ENCODE measurements at regions not wholly inside any gene's neighbourhood (a gene's known extent, or its start where the extent isn't known, plus 50 kb on each side); places are given as distances from the start of the nearest gene placed in this dataset.

DNA sequence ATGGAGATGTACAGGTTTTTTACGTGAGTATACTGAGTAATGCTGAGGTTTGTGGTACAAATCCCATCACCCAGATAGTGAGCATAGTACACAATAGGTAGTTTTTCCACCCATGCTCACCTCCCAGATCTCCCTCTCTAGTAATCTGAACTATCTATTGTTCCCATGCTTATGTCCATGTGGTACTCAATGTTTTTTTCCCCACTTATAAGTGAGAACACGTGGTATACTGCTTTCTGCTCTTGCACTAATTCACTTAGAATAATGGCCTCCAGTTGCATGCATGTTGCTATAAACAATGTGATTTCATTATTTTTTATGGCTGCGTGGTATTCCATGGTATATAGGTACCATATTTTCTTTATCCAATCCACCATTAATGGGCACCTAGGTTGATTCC, 593.9 kb downstream of the ANXA1 start:
- no peak overlapping the region for H3K27ac ChIP-seq (ENCODE audit: low read depth, low read length)
- no peaks in the 10 kb centered on the region for H3K27me3 ChIP-seq (ENCODE audit: control insufficient read depth, insufficient read depth, low read length)
- H3K4me3 ChIP-seq (ENCODE audit: low read depth, low read length) = no peak overlapping the region
- H3K9me3 ChIP-seq (ENCODE audit: control insufficient read depth, insufficient read depth, low read depth, low read length) = no peaks in the 10 kb centered on the region
- H3K36me3 ChIP-seq (ENCODE audit: control insufficient read depth, insufficient read depth, low read length) = no peaks in the 10 kb centered on the region
- H3K9ac ChIP-seq (ENCODE audit: low read length) = no peak overlapping the region
- no peaks in the 10 kb centered on the region for H3K4me1 ChIP-seq (ENCODE audit: control insufficient read depth, insufficient read depth, low read length)

DNA sequence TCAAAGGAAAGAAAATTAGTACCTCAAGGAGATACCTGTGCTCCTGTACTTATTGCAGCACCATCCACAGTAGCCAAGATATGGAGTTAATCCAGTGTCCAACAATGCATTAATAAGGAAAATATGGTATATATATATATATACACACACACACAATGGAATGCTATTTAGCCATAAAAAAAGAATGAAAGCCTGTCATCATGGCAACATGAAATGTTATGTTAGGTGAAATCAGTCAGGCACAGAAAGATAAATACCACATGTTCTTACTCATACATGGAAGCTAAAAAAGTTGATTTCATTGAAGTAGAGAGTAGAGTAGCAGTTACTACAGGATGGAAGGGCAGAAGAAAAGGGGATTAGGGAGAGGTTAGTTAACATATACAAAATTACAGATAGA, 601.5 kb downstream of the ANXA1 start:
- H3K4me3 ChIP-seq (ENCODE audit: low read depth, low read length) = no peak overlapping the region
- no peaks in the 10 kb centered on the region for H3K27me3 ChIP-seq (ENCODE audit: control insufficient read depth, insufficient read depth, low read length)
- no peak overlapping the region for H3K9ac ChIP-seq (ENCODE audit: low read length)

DNA sequence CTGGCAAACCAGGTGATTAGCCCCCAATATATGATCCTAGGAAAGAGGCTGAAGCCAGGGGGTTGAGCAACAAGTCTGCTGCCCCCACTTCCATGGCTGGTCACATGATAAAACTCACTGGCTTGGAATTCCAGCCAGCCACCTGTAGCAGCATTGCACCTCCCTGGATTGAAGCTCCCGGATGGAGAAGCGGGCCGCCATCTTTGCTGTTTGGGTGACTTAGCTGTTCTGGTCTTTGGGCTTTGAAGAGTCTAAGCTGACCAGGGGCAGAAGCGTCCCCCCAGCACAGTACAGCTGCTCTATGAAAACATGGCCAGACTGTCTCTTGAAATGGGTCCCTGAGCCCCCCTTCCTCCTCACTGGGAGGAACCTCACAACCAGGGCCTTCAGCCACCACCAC, 610.2 kb downstream of the ANXA1 start:
- no peak overlapping the region for H3K27ac ChIP-seq (ENCODE audit: low read depth, low read length)
- no peaks in the 10 kb centered on the region for H3K9me3 ChIP-seq (ENCODE audit: control insufficient read depth, insufficient read depth, low read depth, low read length)

More for the DNA sequence above, 601.5 kb downstream of the ANXA1 start:
- H3K27ac ChIP-seq (ENCODE audit: low read depth, low read length) = no peak overlapping the region
- no peaks in the 10 kb centered on the region for H3K4me1 ChIP-seq (ENCODE audit: control insufficient read depth, insufficient read depth, low read length)
- H3K9me3 ChIP-seq (ENCODE audit: control insufficient read depth, insufficient read depth, low read depth, low read length) = no peaks in the 10 kb centered on the region
- H3K36me3 ChIP-seq (ENCODE audit: control insufficient read depth, insufficient read depth, low read length) = no peaks in the 10 kb centered on the region

DNA sequence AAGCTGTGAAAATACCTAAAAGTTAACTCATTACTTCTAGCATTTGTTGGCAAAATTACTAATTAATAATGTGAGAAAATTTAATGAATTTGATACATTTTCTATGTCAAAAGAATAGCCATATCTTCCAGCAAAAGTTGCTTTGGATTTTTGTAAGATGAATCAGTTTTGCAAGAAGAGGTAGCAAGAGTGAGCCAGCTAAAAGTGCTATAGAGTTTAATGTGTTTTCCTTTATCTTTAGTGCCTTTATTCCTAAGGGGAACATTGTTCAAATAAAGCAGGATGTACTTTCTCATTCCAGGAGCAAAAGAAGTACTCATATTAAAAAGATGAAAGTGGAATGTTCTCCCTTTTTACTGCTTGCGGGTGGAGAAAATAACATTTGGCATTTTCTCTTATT, 622.2 kb downstream of the ANXA1 start:
- Histone ChIP-seq H3K27ac (ENCODE audit: low read depth, low read length) (no peak overlapping the region), H3K9ac (ENCODE audit: low read length) (no peak overlapping the region), H3K4me1 (ENCODE audit: control insufficient read depth, insufficient read depth, low read length) (no peaks in the 10 kb centered on the region), H3K27me3 (ENCODE audit: control insufficient read depth, insufficient read depth, low read length) (no peaks in the 10 kb centered on the region), H3K4me3 (ENCODE audit: low read depth, low read length) (no peak overlapping the region), H3K36me3 (ENCODE audit: control insufficient read depth, insufficient read depth, low read length) (no peaks in the 10 kb centered on the region), H3K9me3 (ENCODE audit: control insufficient read depth, insufficient read depth, low read depth, low read length) (no peaks in the 10 kb centered on the region)

More for the DNA sequence above, 610.2 kb downstream of the ANXA1 start:
- Histone ChIP-seq H3K36me3 (ENCODE audit: control insufficient read depth, insufficient read depth, low read length) (no peaks in the 10 kb centered on the region), H3K4me1 (ENCODE audit: control insufficient read depth, insufficient read depth, low read length) (no peaks in the 10 kb centered on the region), H3K4me3 (ENCODE audit: low read depth, low read length) (no peak overlapping the region), H3K27me3 (ENCODE audit: control insufficient read depth, insufficient read depth, low read length) (no peaks in the 10 kb centered on the region), H3K9ac (ENCODE audit: low read length) (no peak overlapping the region)

DNA sequence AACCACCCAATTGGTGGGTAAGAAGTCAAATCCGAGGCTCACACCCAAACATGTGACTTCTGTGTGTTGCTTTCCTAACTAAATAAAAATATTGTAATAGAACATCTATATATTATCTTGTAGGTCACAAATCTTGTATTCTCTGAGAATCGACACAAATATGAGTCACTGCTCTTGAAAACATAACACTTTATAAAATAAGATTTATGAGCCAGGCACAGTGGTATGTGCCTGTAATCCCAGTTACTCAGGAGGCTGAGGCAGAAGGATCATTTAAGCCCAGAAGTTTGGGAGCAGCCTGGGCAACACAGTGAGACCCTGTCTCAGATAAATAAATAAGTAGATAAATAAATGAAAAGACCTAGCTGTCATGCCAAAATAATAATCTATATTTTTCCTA, 624.1 kb downstream of the ANXA1 start:
- no peaks in the 10 kb centered on the region for H3K4me1 ChIP-seq (ENCODE audit: control insufficient read depth, insufficient read depth, low read length)
- no peak overlapping the region for H3K4me3 ChIP-seq (ENCODE audit: low read depth, low read length)
- no peak overlapping the region for H3K27ac ChIP-seq (ENCODE audit: low read depth, low read length)
- H3K27me3 ChIP-seq (ENCODE audit: control insufficient read depth, insufficient read depth, low read length) = no peaks in the 10 kb centered on the region
- no peaks in the 10 kb centered on the region for H3K36me3 ChIP-seq (ENCODE audit: control insufficient read depth, insufficient read depth, low read length)
- H3K9me3 ChIP-seq (ENCODE audit: control insufficient read depth, insufficient read depth, low read depth, low read length) = no peaks in the 10 kb centered on the region
- H3K9ac ChIP-seq (ENCODE audit: low read length) = no peak overlapping the region

DNA sequence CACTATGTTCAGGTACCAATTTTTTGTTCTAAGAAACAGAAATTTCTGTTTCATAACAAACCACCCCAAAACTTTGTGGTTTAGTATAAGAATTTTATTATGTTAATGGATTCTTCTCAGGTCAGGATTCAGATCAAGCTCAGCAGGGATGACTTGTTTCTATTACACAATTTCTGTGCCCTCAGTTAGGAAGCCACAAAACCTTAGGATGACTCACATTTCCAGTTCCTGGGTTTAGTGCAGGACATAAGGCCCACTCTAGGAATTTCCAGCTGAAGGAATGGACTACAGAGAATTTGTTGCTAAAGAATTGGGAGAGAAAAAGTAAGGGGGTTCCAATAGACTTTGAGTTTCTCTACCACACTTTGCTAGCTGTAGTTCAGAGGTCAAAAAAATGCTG, 629.3 kb downstream of the ANXA1 start:
- Histone ChIP-seq H3K4me1 (ENCODE audit: control insufficient read depth, insufficient read depth, low read length) (no peaks in the 10 kb centered on the region), H3K36me3 (ENCODE audit: control insufficient read depth, insufficient read depth, low read length) (no peaks in the 10 kb centered on the region)

DNA sequence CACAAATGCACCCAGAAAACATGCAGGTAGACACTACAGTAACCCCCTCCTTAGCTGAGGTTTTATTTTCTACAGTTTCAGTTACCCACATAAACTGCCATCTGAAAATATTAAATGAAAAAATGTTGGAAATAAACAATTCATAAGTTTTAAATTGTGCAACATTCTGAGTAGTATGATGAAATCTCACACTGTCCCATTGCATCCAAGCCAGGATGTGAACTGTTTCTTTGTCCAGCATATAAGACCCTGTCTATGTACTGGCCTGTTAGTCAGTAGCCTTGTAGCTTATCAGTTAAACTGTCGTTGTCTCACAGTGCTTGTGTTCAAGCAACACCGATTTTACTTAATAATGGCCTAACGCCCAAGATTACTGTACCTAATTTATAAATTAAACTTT, 630.5 kb downstream of the ANXA1 start:
- Histone ChIP-seq H3K4me3 (ENCODE audit: low read depth, low read length) (no peak overlapping the region), H3K9ac (ENCODE audit: low read length) (no peak overlapping the region), H3K4me1 (ENCODE audit: control insufficient read depth, insufficient read depth, low read length) (no peaks in the 10 kb centered on the region), H3K27me3 (ENCODE audit: control insufficient read depth, insufficient read depth, low read length) (no peaks in the 10 kb centered on the region), H3K36me3 (ENCODE audit: control insufficient read depth, insufficient read depth, low read length) (no peaks in the 10 kb centered on the region), H3K9me3 (ENCODE audit: control insufficient read depth, insufficient read depth, low read depth, low read length) (no peaks in the 10 kb centered on the region), H3K27ac (ENCODE audit: low read depth, low read length) (no peak overlapping the region)

More for the DNA sequence above, 629.3 kb downstream of the ANXA1 start:
- Histone ChIP-seq H3K27ac (ENCODE audit: low read depth, low read length) (no peak overlapping the region), H3K9me3 (ENCODE audit: control insufficient read depth, insufficient read depth, low read depth, low read length) (no peaks in the 10 kb centered on the region), H3K27me3 (ENCODE audit: control insufficient read depth, insufficient read depth, low read length) (no peaks in the 10 kb centered on the region), H3K9ac (ENCODE audit: low read length) (no peak overlapping the region), H3K4me3 (ENCODE audit: low read depth, low read length) (no peak overlapping the region)

DNA sequence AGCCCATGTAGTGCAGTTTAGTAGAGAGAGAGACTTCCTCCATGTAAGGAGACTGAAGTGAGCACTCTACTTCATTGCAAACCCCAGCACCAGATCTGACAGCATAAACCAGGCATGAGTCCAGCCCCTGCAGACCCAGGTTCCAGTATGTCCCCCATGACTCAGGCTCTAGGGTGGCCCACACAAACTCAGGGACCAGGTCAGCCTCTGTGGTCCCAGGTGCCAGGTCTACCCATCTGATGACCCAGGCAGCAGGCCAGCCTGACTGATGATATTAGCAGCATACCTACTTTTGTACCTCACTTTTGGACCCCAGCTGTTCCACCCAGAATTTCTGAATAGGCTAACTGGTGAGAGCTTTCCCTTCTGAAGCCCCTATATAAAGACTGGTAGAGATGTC, 647.8 kb downstream of the ANXA1 start:
- Histone ChIP-seq H3K27me3 (ENCODE audit: control insufficient read depth, insufficient read depth, low read length) (no peaks in the 10 kb centered on the region), H3K4me1 (ENCODE audit: control insufficient read depth, insufficient read depth, low read length) (no peaks in the 10 kb centered on the region), H3K4me3 (ENCODE audit: low read depth, low read length) (no peak overlapping the region), H3K27ac (ENCODE audit: low read depth, low read length) (no peak overlapping the region), H3K9me3 (ENCODE audit: control insufficient read depth, insufficient read depth, low read depth, low read length) (0 out of 2 replicates have a peak, but pooled peaks cover 2% of the 10 kb centered on the region), H3K9ac (ENCODE audit: low read length) (no peak overlapping the region), H3K36me3 (ENCODE audit: control insufficient read depth, insufficient read depth, low read length) (no peaks in the 10 kb centered on the region)

DNA sequence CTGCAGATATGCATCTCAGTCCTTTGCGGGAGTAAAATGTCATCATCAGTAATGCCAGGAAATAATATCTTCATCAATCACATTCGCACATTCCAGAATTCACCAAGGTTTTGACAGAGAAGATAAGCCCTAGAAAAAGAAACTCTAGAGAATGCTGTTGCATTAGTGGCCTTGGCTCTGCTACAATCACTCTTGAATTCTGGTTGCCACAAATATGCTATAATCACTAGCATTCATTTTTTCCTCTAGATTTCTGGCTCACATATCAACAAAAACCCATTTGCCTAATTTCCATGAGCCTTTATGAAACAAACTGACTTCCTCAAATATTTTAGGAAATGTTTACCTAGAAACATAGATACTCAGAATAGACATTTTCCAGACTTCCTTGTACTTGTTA, 653.4 kb downstream of the ANXA1 start:
- H3K4me1 ChIP-seq (ENCODE audit: control insufficient read depth, insufficient read depth, low read length) = no peaks in the 10 kb centered on the region
- no peaks in the 10 kb centered on the region for H3K27me3 ChIP-seq (ENCODE audit: control insufficient read depth, insufficient read depth, low read length)
- no peaks in the 10 kb centered on the region for H3K36me3 ChIP-seq (ENCODE audit: control insufficient read depth, insufficient read depth, low read length)
- no peaks in the 10 kb centered on the region for H3K9me3 ChIP-seq (ENCODE audit: control insufficient read depth, insufficient read depth, low read depth, low read length)
- H3K9ac ChIP-seq (ENCODE audit: low read length) = no peak overlapping the region
- H3K4me3 ChIP-seq (ENCODE audit: low read depth, low read length) = no peak overlapping the region
- no peak overlapping the region for H3K27ac ChIP-seq (ENCODE audit: low read depth, low read length)

DNA sequence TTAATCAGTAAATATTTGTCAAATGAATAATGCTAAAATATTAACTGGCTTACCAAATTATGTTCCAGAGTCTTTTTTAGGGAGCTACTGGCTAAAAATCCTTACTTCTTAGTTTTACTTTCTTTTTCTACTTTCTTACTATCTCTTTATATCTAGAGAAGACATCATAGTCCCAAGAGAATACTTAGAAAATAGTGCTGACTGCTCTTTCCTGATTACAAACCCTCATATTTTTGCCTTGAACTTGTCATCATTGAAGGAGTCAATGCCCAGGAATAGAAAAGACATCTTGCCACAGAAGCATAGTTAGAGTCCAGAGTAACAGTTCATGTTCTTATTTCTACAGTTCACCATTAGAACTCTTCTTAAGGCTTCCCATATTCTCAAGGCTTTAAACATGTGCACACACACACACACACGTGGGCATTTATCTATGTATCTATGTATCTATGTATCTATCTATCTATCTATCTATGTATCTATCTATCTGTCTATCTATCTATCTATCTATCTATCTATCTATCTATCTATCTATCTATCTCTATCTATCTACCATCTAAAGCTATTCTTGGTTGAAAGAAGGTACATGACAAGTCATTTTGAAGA, 654.3 kb downstream of the ANXA1 start:
- H3K4me3 ChIP-seq (ENCODE audit: low read depth, low read length) = no peak overlapping the region
- no peaks in the 10 kb centered on the region for H3K36me3 ChIP-seq (ENCODE audit: control insufficient read depth, insufficient read depth, low read length)
- no peaks in the 10 kb centered on the region for H3K4me1 ChIP-seq (ENCODE audit: control insufficient read depth, insufficient read depth, low read length)
- H3K9ac ChIP-seq (ENCODE audit: low read length) = no peak overlapping the region
- no peak overlapping the region for H3K27ac ChIP-seq (ENCODE audit: low read depth, low read length)
- H3K9me3 ChIP-seq (ENCODE audit: control insufficient read depth, insufficient read depth, low read depth, low read length) = no peaks in the 10 kb centered on the region
- no peaks in the 10 kb centered on the region for H3K27me3 ChIP-seq (ENCODE audit: control insufficient read depth, insufficient read depth, low read length)

DNA sequence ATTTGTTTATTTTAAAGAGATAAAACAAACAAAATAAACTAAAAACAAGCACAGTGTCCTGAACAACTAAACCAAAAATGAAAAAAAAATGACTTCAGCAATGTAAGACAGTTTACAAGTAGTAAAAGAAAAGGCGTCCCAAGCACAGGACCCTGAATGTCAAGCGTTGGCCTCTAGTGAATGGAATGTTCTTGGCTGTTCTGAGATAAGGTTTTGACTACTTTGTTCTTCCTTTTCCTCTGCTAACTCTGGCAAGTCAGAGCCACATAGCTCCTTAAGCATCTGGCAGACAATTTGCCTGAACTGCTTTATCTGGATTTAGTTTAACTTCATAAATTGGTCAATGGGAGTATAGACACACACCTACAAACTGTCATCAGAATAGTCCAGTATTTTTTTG, 655.2 kb downstream of the ANXA1 start:
- Histone ChIP-seq H3K4me3 (ENCODE audit: low read depth, low read length) (no peak overlapping the region), H3K9ac (ENCODE audit: low read length) (no peak overlapping the region), H3K36me3 (ENCODE audit: control insufficient read depth, insufficient read depth, low read length) (no peaks in the 10 kb centered on the region), H3K27me3 (ENCODE audit: control insufficient read depth, insufficient read depth, low read length) (no peaks in the 10 kb centered on the region), H3K27ac (ENCODE audit: low read depth, low read length) (no peak overlapping the region), H3K9me3 (ENCODE audit: control insufficient read depth, insufficient read depth, low read depth, low read length) (no peaks in the 10 kb centered on the region), H3K4me1 (ENCODE audit: control insufficient read depth, insufficient read depth, low read length) (no peaks in the 10 kb centered on the region)

DNA sequence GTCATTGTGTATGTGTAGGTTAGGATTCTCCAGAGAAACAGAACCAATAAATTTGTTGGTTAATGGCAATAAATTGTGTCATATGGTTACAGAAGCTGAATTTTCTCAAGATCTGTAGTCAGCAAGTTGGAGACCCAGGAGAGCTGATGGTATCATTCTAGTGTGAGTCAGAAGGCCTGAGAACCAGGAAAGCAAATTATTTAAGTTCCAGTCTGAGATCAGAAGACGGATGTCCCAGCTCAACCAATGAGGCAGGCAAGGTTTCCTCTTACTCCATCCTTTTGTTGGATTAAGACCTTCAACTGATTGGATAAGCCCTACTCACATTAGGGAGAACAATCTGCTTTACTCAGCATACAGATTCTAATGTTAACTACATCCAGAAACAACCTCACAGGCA, 656.3 kb downstream of the ANXA1 start:
- H3K9me3 ChIP-seq (ENCODE audit: control insufficient read depth, insufficient read depth, low read depth, low read length) = no peaks in the 10 kb centered on the region
- H3K4me3 ChIP-seq (ENCODE audit: low read depth, low read length) = no peak overlapping the region
- H3K4me1 ChIP-seq (ENCODE audit: control insufficient read depth, insufficient read depth, low read length) = no peaks in the 10 kb centered on the region

More for the DNA sequence above, 656.3 kb downstream of the ANXA1 start:
- Histone ChIP-seq H3K9ac (ENCODE audit: low read length) (no peak overlapping the region), H3K36me3 (ENCODE audit: control insufficient read depth, insufficient read depth, low read length) (no peaks in the 10 kb centered on the region), H3K27me3 (ENCODE audit: control insufficient read depth, insufficient read depth, low read length) (no peaks in the 10 kb centered on the region), H3K27ac (ENCODE audit: low read depth, low read length) (no peak overlapping the region)

All from HUES6 (cell line).